Endothelial cell (in vitro differentiated cells): ENCODE measurements at regions not wholly inside any gene's neighbourhood (a gene's known extent, or its start where the extent isn't known, plus 50 kb on each side); places are given as distances from the start of the nearest gene placed in this dataset.

Source experiments
- DNase-seq: peaks from one replicate; pipeline ENCODE4 v3.0.0; 2021; ENCODE audit warnings: low spot score
- H3K27ac Mint-ChIP-seq: one replicate; pipeline ENCODE4 v1.8.0; 2021; ENCODE audit warnings: mixed read lengths, inconsistent platforms; ENCODE audit not compliant: unreplicated experiment
- H3K27me3 Mint-ChIP-seq: one replicate; pipeline ENCODE4 v1.8.0; 2021; ENCODE audit warnings: mild to moderate bottlenecking, moderate library complexity, mixed read lengths, inconsistent platforms; ENCODE audit not compliant: unreplicated experiment
- H3K36me3 Mint-ChIP-seq: one replicate; pipeline ENCODE4 v1.8.0; 2021; ENCODE audit warnings: mild to moderate bottlenecking, low read depth, mixed read lengths, inconsistent platforms; ENCODE audit not compliant: unreplicated experiment
- H3K4me1 Mint-ChIP-seq: one replicate; pipeline ENCODE4 v1.8.0; 2021; ENCODE audit warnings: mild to moderate bottlenecking, mixed read lengths, inconsistent platforms; ENCODE audit not compliant: unreplicated experiment
- H3K4me3 Mint-ChIP-seq: one replicate; pipeline ENCODE4 v1.8.0; 2021; ENCODE audit warnings: mild to moderate bottlenecking, mixed read lengths, inconsistent platforms; ENCODE audit not compliant: unreplicated experiment
- H3K9me3 Mint-ChIP-seq: one replicate; pipeline ENCODE4 v1.8.0; 2021; ENCODE audit warnings: mixed read lengths, inconsistent platforms; ENCODE audit not compliant: unreplicated experiment
- TF ChIP-seq, protein P1 (sequence below): fragments of 200-600 bp; sonication (generic); IDR thresholded peaks from one replicate; pipeline ENCODE4 v1.5.0; 2021; ENCODE audit warnings: antibody characterized with exemption; ENCODE audit not compliant: unreplicated experiment

DNA sequence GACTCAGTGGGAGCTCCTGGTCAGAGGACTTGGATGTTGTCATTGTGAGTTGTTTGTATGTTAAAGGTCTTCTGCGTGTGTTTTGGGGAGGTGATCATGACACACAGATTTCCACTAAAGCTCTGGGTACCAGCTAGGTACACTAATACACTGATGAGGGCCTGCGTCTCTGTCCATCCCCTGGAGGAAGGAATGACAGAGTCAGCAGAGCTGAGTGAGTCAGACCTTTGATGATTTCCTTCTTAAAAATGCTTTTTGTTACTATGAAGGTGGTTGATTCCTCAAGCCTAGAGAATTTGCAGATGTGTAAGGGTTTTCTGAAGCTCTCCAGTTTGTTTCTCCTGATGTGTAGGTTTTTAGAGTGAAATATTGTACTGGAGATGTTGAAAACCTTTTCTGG lies 424.1 kb upstream of the TPM1 start:
- no peak for DNase-seq
- H3K4me3 Mint-ChIP-seq, result no peak overlapping the region
- H3K9me3 Mint-ChIP-seq, result no peaks in the 10 kb centered on the region
- no peaks in the 10 kb centered on the region for H3K36me3 Mint-ChIP-seq
- TF ChIP-seq, protein P1, sequence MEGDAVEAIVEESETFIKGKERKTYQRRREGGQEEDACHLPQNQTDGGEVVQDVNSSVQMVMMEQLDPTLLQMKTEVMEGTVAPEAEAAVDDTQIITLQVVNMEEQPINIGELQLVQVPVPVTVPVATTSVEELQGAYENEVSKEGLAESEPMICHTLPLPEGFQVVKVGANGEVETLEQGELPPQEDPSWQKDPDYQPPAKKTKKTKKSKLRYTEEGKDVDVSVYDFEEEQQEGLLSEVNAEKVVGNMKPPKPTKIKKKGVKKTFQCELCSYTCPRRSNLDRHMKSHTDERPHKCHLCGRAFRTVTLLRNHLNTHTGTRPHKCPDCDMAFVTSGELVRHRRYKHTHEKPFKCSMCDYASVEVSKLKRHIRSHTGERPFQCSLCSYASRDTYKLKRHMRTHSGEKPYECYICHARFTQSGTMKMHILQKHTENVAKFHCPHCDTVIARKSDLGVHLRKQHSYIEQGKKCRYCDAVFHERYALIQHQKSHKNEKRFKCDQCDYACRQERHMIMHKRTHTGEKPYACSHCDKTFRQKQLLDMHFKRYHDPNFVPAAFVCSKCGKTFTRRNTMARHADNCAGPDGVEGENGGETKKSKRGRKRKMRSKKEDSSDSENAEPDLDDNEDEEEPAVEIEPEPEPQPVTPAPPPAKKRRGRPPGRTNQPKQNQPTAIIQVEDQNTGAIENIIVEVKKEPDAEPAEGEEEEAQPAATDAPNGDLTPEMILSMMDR, result no peak
- H3K27me3 Mint-ChIP-seq, result peaks cover 2% of the 10 kb centered on the region
- H3K4me1 Mint-ChIP-seq, result no peaks in the 10 kb centered on the region
- H3K27ac Mint-ChIP-seq, result no peak overlapping the region

DNA sequence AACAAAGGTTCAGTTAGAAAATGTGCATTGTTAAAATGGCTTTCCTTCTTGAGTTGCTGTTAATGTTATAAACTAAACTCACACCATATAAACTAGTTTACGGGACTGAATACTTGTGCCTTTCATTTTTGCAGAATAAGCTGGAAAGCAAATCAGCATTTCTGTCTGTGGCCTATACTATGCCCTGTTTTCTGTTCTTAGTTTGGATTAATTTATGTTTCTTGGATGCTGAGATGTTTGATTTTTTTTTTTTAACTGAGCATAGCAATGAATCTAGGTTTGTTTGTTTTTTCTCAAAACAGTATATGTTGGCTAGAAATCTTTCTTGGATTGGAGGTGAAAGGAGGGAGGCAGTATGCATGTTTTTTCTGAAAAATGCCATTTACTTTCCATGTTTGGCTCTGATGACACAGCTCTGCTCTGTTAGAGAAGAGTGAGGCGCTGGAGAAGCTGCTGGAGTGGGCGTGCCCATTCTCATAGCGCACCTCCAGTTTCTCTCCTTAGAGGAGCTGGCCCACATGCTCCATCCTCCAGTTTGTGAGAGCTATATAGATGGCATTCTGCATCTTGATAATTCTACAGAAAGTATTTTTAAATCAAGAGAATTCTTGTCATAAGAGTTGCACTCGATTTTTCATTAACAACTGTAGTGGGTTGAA lies 423.6 kb upstream of the TPM1 start:
- Mint-ChIP-seq H3K27me3 (peaks cover 2% of the 10 kb centered on the region), H3K4me3 (no peak overlapping the region), H3K9me3 (no peaks in the 10 kb centered on the region), H3K27ac (no peak overlapping the region), H3K36me3 (no peaks in the 10 kb centered on the region), H3K4me1 (no peaks in the 10 kb centered on the region)
- DNase-seq, result no peak
- TF ChIP-seq, protein P1, result no peak

DNA sequence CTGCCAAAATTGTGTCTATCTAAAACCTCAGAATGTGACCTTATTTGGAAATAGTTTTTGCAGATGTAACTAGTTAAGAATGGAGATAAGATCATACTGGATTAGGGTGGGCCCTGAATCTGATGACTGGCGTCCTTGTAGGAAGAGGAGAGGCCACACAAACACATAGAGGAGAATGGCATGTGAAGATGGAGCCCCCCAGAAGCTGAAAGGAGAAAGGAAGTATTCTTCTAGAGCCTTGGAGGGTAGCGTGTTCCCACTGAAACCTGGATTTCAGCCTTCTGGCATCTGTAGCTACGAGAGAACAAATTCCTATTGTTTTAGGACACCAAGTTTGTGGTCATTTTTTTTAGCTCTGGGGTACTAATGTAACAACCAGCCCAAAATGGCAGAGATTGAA lies 423.0 kb upstream of the TPM1 start:
- no peak overlapping the region for H3K27ac Mint-ChIP-seq
- peaks cover 2% of the 10 kb centered on the region for H3K27me3 Mint-ChIP-seq
- no peak for DNase-seq
- H3K4me3 Mint-ChIP-seq, result no peak overlapping the region
- H3K36me3 Mint-ChIP-seq, result no peaks in the 10 kb centered on the region
- H3K4me1 Mint-ChIP-seq, result no peaks in the 10 kb centered on the region
- TF ChIP-seq, protein P1, result no peak
- no peaks in the 10 kb centered on the region for H3K9me3 Mint-ChIP-seq

DNA sequence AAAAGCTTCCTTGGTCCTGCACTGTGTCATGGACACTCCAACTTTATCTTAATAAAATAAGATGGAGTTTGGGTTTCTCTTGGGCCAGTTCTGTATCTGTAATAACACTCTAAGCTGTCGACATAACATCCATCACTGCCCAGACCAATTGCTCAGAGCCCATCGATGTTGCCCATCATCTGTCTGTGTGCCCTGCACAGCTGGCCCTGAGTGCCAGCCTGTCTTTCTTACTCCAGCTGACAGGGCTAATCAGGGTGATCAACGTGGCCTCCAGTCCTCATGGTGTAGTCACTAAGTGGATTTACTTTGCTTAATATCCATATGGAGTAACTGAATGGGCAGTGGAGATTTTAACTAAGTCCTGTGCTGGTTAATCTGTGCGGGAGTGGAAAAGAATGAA lies 419.8 kb upstream of the TPM1 start:
- H3K27me3 Mint-ChIP-seq, result peaks cover 2% of the 10 kb centered on the region
- no peak overlapping the region for H3K4me3 Mint-ChIP-seq
- H3K36me3 Mint-ChIP-seq, result no peaks in the 10 kb centered on the region
- TF ChIP-seq, protein P1, result no peak
- H3K9me3 Mint-ChIP-seq, result no peaks in the 10 kb centered on the region
- H3K4me1 Mint-ChIP-seq, result no peaks in the 10 kb centered on the region
- no peak for DNase-seq
- no peak overlapping the region for H3K27ac Mint-ChIP-seq

DNA sequence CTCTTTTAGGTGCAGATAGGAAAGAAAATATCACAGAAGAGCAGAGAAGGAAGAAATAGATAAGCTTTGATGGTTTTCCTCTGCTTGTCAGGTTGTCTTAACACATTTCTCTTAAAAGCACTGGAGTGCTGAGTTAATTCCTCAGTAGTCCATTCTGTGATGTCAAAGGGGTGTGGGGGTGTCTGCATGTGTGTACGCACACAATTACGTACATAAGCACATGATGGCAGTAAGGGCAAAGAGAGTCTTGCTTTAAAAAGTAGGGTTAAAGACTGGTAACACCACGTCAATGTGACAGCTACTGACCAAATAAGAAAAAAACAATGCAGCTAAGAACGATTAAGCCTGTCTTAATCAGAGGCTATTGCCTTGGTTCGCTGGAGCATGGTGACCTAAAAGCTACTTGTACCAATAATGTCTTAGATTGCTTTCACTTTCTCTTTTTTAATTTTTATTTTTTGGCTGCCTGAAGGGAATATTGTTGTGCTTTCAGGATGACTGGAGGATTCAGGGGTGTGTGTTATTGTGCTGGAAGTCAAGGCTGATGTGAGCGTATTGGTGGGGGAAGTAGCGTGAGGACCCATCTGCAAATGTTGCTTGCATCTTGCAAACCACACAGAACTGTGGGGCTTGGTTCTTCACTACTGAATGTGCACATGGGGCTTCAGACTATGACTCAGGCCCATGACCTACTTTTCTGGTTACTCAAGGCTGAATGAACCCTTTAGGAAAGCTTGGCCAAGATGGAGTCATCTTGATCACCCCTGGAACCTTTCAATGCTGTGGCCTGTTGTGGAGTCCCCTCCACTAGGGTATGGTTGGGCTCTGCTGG lies 417.8 kb upstream of the TPM1 start:
- H3K27me3 Mint-ChIP-seq, result peaks cover 2% of the 10 kb centered on the region
- H3K36me3 Mint-ChIP-seq, result no peaks in the 10 kb centered on the region
- TF ChIP-seq, protein P1, result no peak
- no peak overlapping the region for H3K4me3 Mint-ChIP-seq
- no peaks in the 10 kb centered on the region for H3K9me3 Mint-ChIP-seq
- no peak overlapping the region for H3K27ac Mint-ChIP-seq
- no peaks in the 10 kb centered on the region for H3K4me1 Mint-ChIP-seq
- DNase-seq, result no peak
